ENCODE measurements at regions not wholly inside any gene's neighbourhood (a gene's known extent, or its start where the extent isn't known, plus 50 kb on each side); places are given as distances from the start of the nearest gene placed in this dataset.

GRCh38 chr2:104521247-104521646, 332.7 kb upstream of the POU3F3 start:
- DNase-seq (no peak), ATAC-seq (no peak)
- intact Hi-C loops (cut with DNase I, micrococcal nuclease), result no loop called here

- no peak for ATAC-seq
- intact Hi-C loops (cut with DNase I, micrococcal nuclease), result no loop called here
- no peak for DNase-seq
These were observed 330.0 kb upstream of the POU3F3 start for GRCh38 chr2:104523921-104524320.

GRCh38 chr2:104528101-104528500, 325.8 kb upstream of the POU3F3 start:
- intact Hi-C loops (cut with DNase I, micrococcal nuclease), result no loop called here
- ATAC-seq (no peak), DNase-seq (no peak)

- ATAC-seq (no peak), DNase-seq (no peak)
- intact Hi-C loops (cut with DNase I, micrococcal nuclease), result no loop called here
These were observed 322.8 kb upstream of the POU3F3 start for GRCh38 chr2:104531122-104531521.

- ATAC-seq (no peak), DNase-seq (no peak)
- intact Hi-C loops (cut with DNase I, micrococcal nuclease), result no loop called here
These were observed 316.8 kb upstream of the POU3F3 start for GRCh38 chr2:104537116-104537515.

- intact Hi-C loops (cut with DNase I, micrococcal nuclease), result no loop called here
- DNase-seq, result no peak
- ATAC-seq, result no peak
These were observed 315.8 kb upstream of the POU3F3 start for GRCh38 chr2:104538077-104538476.

GRCh38 chr2:104539649-104540048, 314.3 kb upstream of the POU3F3 start:
- intact Hi-C loops (cut with DNase I, micrococcal nuclease), result no loop called here
- no peak for ATAC-seq
- DNase-seq, result no peak

GRCh38 chr2:104545055-104545454, 308.9 kb upstream of the POU3F3 start:
- ATAC-seq (no peak), DNase-seq (no peak)
- intact Hi-C loops (cut with DNase I, micrococcal nuclease), result no loop called here

GRCh38 chr2:104546537-104546936, 307.4 kb upstream of the POU3F3 start:
- intact Hi-C loops (cut with DNase I, micrococcal nuclease), result no loop called here
- DNase-seq (no peak), ATAC-seq (no peak)

GRCh38 chr2:104547221-104547620, 306.7 kb upstream of the POU3F3 start:
- intact Hi-C loops (cut with DNase I, micrococcal nuclease), result no loop called here
- ATAC-seq, result no peak
- DNase-seq, result no peak

GRCh38 chr2:104561251-104561650, 292.7 kb upstream of the POU3F3 start:
- DNase-seq, result no peak
- intact Hi-C loops (cut with DNase I, micrococcal nuclease), result no loop called here
- ATAC-seq, result no peak

- DNase-seq, result no peak
- intact Hi-C loops (cut with DNase I, micrococcal nuclease), result no loop called here
- ATAC-seq, result no peak
These were observed 291.4 kb upstream of the POU3F3 start for GRCh38 chr2:104562537-104562936.

- intact Hi-C loops (cut with DNase I, micrococcal nuclease), result no loop called here
- ATAC-seq (no peak), DNase-seq (no peak)
These were observed 290.4 kb upstream of the POU3F3 start for GRCh38 chr2:104563398-104563996.

GRCh38 chr2:104568247-104568646, 285.7 kb upstream of the POU3F3 start:
- no peak for ATAC-seq
- intact Hi-C loops (cut with DNase I, micrococcal nuclease), result no loop called here
- no peak for DNase-seq

GRCh38 chr2:104570259-104570658, 283.7 kb upstream of the POU3F3 start:
- DNase-seq (no peak), ATAC-seq (no peak)
- intact Hi-C loops (cut with DNase I, micrococcal nuclease), result no loop called here

- DNase-seq (no peak), ATAC-seq (no peak)
- intact Hi-C loops (cut with DNase I, micrococcal nuclease), result no loop called here
These were observed 281.1 kb upstream of the POU3F3 start for GRCh38 chr2:104572834-104573233.

GRCh38 chr2:104574367-104574766, 279.5 kb upstream of the POU3F3 start:
- DNase-seq, result no peak
- no peak for ATAC-seq
- intact Hi-C loops (cut with DNase I, micrococcal nuclease), result no loop called here

- no peak for ATAC-seq
These were observed 276.8 kb upstream of the POU3F3 start for GRCh38 chr2:104577143-104577542.

GRCh38 chr2:104582471-104582870, 271.4 kb upstream of the POU3F3 start:
- DNase-seq, result no peak
- no peak for ATAC-seq
- intact Hi-C loops (cut with DNase I, micrococcal nuclease), result no loop called here

More at GRCh38 chr2:104577143-104577542, 276.8 kb upstream of the POU3F3 start:
- intact Hi-C loops (cut with DNase I, micrococcal nuclease), result no loop called here
- DNase-seq, result no peak

GRCh38 chr2:104583811-104584210, 270.1 kb upstream of the POU3F3 start:
- no peak for ATAC-seq
- DNase-seq, result no peak
- intact Hi-C loops (cut with DNase I, micrococcal nuclease), result no loop called here

- intact Hi-C loops (cut with DNase I, micrococcal nuclease), result no loop called here
These were observed 269.5 kb upstream of the POU3F3 start for GRCh38 chr2:104584393-104584792.

GRCh38 chr2:104595576-104595975, 258.3 kb upstream of the POU3F3 start:
- DNase-seq, result no peak
- intact Hi-C loops (cut with DNase I, micrococcal nuclease), result no loop called here
- ATAC-seq, result no peak

More at GRCh38 chr2:104584393-104584792, 269.5 kb upstream of the POU3F3 start:
- ATAC-seq, result no peak
- no peak for DNase-seq
